OCI-LY1 (cell line): ENCODE measurements at regions not wholly inside any gene's neighbourhood (a gene's known extent, or its start where the extent isn't known, plus 50 kb on each side); places are given as distances from the start of the nearest gene placed in this dataset.
"Not testable (repeated sequence)": the region's sequence is repeated elsewhere in the genome, so short reads cannot be mapped to it uniquely, and the experiment has no call there.

Source experiments
- H2AFZ ChIP-seq: fragments of 200-600 bp; sonication (generic), shearing (Covaris generic); 2 replicates; pipeline ENCODE4 v1.6.0; 2014; ENCODE audit warnings: antibody characterized with exemption, mild to moderate bottlenecking, low read length
- H3F3A ChIP-seq: fragments of 200-600 bp; sonication (generic), shearing (Covaris generic); 2 replicates; pipeline ENCODE4 v1.6.0; 2014; ENCODE audit warnings: mild to moderate bottlenecking, antibody characterized with exemption, low read length, moderate library complexity; ENCODE audit not compliant: insufficient read depth
- H3K27ac ChIP-seq: fragments of 200-600 bp; sonication (generic); 2 replicates; pipeline ENCODE4 v1.5.1; 2014; ENCODE audit warnings: low read length, mixed run types, mild to moderate bottlenecking, low read depth; ENCODE audit not compliant: poor library complexity, severe bottlenecking
- H3K27me3 ChIP-seq: fragments of 200-600 bp; sonication (generic); 2 replicates; pipeline ENCODE4 v1.6.0; 2014; ENCODE audit warnings: antibody characterized with exemption, mild to moderate bottlenecking, low read length, moderate library complexity; ENCODE audit not compliant: insufficient read depth
- H3K36me3 ChIP-seq: fragments of 200-600 bp; sonication (generic); 2 replicates; pipeline ENCODE4 v1.6.1; 2014; ENCODE audit warnings: mild to moderate bottlenecking, antibody characterized with exemption, low read length, moderate library complexity, mixed read lengths; ENCODE audit not compliant: insufficient read depth
- H3K4me1 ChIP-seq: fragments of 200-600 bp; sonication (generic); 2 replicates; pipeline ENCODE4 v1.5.1; 2014; ENCODE audit warnings: mild to moderate bottlenecking, low read length, moderate library complexity; ENCODE audit not compliant: insufficient read depth, severe bottlenecking
- H3K4me2 ChIP-seq: fragments of 200-600 bp; sonication (generic), shearing (Covaris generic); 2 replicates; pipeline ENCODE4 v1.6.1; 2014; ENCODE audit warnings: low read length
- H3K4me3 ChIP-seq: fragments of 200-600 bp; sonication (generic); 2 replicates; pipeline ENCODE4 v1.5.1; 2014; ENCODE audit warnings: low read length, low read depth, mild to moderate bottlenecking, mixed read lengths; ENCODE audit not compliant: poor library complexity, severe bottlenecking
- H3K79me2 ChIP-seq: fragments of 200-600 bp; shearing (Covaris generic); 2 replicates; pipeline ENCODE4 v1.6.1; 2016; ENCODE audit warnings: mixed run types, low read length, mixed read lengths; ENCODE audit not compliant: insufficient read depth
- H3K9ac ChIP-seq: fragments of 200-600 bp; sonication (generic), shearing (Covaris generic); 2 replicates; pipeline ENCODE4 v1.6.1; 2014; ENCODE audit warnings: mild to moderate bottlenecking, low read length, mixed read lengths
- H3K9me2 ChIP-seq: fragments of 200-600 bp; sonication (generic), shearing (Covaris generic); 2 replicates; pipeline ENCODE4 v1.6.1; 2014; ENCODE audit warnings: low read depth, mild to moderate bottlenecking, low read length, mixed read lengths
- H3K9me3 ChIP-seq: fragments of 200-600 bp; shearing (Covaris generic); 2 replicates; pipeline ENCODE4 v1.6.1; 2014; ENCODE audit warnings: low read length, mixed read lengths
- H4K20me1 ChIP-seq: fragments of 200-600 bp; sonication (generic), shearing (Covaris generic); 2 replicates; pipeline ENCODE4 v1.6.0; 2016; ENCODE audit warnings: mild to moderate bottlenecking, low read length; ENCODE audit not compliant: insufficient read depth
- EZH2 ChIP-seq: fragments of 200-600 bp; sonication (generic), shearing (Covaris generic); IDR thresholded peaks from 2 replicates; pipeline ENCODE4 v1.8.0; 2017; ENCODE audit warnings: borderline replicate concordance, mixed run types, mild to moderate bottlenecking, antibody characterized with exemption, low read length, moderate library complexity, mixed read lengths
- TF ChIP-seq, protein P1 (sequence below): fragments of 200-600 bp; sonication (generic), shearing (Covaris generic); IDR thresholded peaks from 2 replicates; pipeline ENCODE4 v1.5.1; 2017; ENCODE audit warnings: mild to moderate bottlenecking, antibody characterized with exemption, low read length, moderate library complexity, mixed read lengths

DNA sequence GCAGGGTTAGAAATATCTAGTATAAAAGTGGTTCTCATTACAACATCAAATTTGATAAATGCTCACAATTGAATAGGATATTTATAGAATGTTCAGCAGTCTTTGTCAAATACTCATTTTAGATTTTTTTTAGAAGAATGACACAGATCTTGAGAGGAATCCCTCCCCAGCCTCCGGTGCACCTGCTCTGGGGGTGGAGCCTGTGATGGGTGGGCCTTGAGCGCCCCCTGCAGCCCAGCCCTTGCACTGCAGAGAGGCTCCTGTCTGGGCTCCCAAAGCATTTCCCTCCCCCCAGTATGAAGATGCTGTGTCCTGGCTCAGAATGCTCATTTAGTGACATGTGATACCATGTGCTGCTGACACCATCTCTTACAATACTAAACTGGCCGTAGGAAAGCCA lies 792.3 kb downstream of the TMEM121 start:
- no peaks in the 10 kb centered on the region for H3K9me3 ChIP-seq

DNA sequence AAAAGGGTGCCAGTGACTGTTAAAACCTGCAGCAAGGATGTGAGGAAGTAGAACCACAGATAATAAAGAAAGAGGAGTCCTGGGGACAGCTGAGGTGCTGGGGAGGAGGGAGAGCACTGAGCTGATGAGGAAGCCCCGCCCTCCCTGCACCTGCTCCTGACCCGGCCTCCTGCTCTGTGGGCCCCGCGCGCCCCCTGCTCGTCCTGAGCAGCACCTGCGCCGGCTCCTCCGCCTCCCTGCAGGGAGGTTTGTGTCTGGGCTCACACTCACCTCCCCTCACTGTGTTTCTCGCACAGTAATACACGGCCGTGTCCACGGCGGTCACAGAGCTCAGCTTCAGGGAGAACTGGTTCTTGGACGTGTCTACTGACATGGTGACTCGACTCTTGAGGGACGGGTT lies 797.6 kb downstream of the TMEM121 start:
- H3K4me1 ChIP-seq = peaks cover 16% of the 10 kb centered on the region
- not testable (repeated sequence) for H2AFZ ChIP-seq, H3K27me3 ChIP-seq, H3F3A ChIP-seq, H3K4me2 ChIP-seq, H3K9ac ChIP-seq, H3K9me2 ChIP-seq, H3K79me2 ChIP-seq, H3K36me3 ChIP-seq, H3K27ac ChIP-seq, H3K9me3 ChIP-seq, H4K20me1 ChIP-seq, H3K4me3 ChIP-seq

More for the DNA sequence above, 792.3 kb downstream of the TMEM121 start:
- no peak overlapping the region for H3K9ac ChIP-seq
- H2AFZ ChIP-seq = no peak overlapping the region
- H3K4me1 ChIP-seq = no peaks in the 10 kb centered on the region
- H4K20me1 ChIP-seq = no peaks in the 10 kb centered on the region
- H3K79me2 ChIP-seq = no peaks in the 10 kb centered on the region
- H3K4me3 ChIP-seq = no peak overlapping the region
- no peaks in the 10 kb centered on the region; the same call in 1 of the 2 replicates for H3K27me3 ChIP-seq
- H3K27ac ChIP-seq = no peak overlapping the region
- TF ChIP-seq, protein P1, sequence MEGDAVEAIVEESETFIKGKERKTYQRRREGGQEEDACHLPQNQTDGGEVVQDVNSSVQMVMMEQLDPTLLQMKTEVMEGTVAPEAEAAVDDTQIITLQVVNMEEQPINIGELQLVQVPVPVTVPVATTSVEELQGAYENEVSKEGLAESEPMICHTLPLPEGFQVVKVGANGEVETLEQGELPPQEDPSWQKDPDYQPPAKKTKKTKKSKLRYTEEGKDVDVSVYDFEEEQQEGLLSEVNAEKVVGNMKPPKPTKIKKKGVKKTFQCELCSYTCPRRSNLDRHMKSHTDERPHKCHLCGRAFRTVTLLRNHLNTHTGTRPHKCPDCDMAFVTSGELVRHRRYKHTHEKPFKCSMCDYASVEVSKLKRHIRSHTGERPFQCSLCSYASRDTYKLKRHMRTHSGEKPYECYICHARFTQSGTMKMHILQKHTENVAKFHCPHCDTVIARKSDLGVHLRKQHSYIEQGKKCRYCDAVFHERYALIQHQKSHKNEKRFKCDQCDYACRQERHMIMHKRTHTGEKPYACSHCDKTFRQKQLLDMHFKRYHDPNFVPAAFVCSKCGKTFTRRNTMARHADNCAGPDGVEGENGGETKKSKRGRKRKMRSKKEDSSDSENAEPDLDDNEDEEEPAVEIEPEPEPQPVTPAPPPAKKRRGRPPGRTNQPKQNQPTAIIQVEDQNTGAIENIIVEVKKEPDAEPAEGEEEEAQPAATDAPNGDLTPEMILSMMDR = peak; percentile 92
- no peak for TF ChIP-seq EZH2
- H3K36me3 ChIP-seq = no peaks in the 10 kb centered on the region
- no peaks in the 10 kb centered on the region for H3F3A ChIP-seq
- no peaks in the 10 kb centered on the region for H3K9me2 ChIP-seq
- H3K4me2 ChIP-seq = no peak overlapping the region

DNA sequence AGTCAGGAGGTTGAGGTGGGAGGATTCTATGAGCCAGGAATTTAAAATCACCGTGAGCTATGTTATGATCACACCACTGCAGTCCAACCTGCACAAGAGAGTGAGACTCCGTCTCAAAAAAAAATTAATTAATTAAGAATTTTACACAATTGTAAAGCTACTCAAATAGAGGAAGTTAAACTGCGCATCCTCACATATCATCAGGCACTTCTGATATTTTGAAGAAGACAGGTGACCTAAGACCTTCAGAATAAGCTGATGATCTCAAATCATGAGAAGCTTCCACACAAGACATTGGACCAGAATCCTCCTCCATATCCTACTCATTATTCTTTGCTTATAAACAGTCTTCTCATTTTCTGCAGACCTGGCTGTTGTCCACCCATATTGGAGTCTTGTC lies 800.9 kb downstream of the TMEM121 start:
- H3K27ac ChIP-seq = peak overlapping the region; percentile 48
- H4K20me1 ChIP-seq = no peaks in the 10 kb centered on the region
- H3K9me3 ChIP-seq = no peaks in the 10 kb centered on the region
- no peak overlapping the region for H2AFZ ChIP-seq
- H3K9me2 ChIP-seq = no peaks in the 10 kb centered on the region
- no peaks in the 10 kb centered on the region for H3F3A ChIP-seq
- no peak overlapping the region for H3K4me2 ChIP-seq
- no peak overlapping the region for H3K4me3 ChIP-seq
- H3K9ac ChIP-seq = no peak overlapping the region
- TF ChIP-seq, protein P1 = no peak
- TF ChIP-seq EZH2 = no peak
- H3K79me2 ChIP-seq = no peaks in the 10 kb centered on the region
- H3K4me1 ChIP-seq = peaks cover 16% of the 10 kb centered on the region
- H3K27me3 ChIP-seq = no peaks in the 10 kb centered on the region
- H3K36me3 ChIP-seq = no peaks in the 10 kb centered on the region

DNA sequence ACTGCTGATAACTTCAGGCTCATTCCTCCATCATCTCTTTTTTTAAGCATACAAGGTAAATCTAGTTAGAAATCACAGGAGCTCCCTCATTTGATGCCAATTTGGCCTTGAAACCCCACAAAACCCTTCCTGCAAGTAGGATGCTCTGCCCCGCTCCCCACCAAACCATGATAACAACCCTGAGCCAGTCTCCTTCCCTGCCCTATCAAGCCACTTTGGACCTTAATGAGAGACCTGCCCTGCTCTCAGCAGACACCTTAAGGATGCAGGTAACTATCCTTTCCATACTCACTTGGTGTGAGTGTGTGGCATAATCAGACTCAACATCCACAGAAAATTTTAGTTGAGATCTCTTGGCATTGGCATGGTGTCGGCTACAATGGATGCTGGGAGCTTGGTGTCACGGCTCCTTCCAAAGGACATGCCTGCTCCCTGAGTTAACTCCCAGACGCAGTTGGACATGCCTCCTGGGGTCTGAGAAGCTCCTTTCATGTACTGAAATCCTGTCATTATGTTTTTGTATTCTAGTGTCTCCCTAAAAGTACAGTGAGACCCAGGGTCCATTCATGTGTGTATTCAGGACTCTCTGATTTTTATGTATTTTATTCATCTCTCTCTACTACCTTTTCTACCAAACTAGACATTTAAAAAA lies 801.4 kb downstream of the TMEM121 start:
- Histone ChIP-seq H3K27ac (peak overlapping the region; percentile 48), H3K4me1 (peaks cover 16% of the 10 kb centered on the region)
- H2AFZ ChIP-seq, H3K36me3 ChIP-seq, H4K20me1 ChIP-seq, H3K4me3 ChIP-seq, H3K9ac ChIP-seq, H3K9me2 ChIP-seq, H3K4me2 ChIP-seq, H3F3A ChIP-seq, H3K9me3 ChIP-seq, H3K27me3 ChIP-seq, H3K79me2 ChIP-seq: not testable (repeated sequence)

DNA sequence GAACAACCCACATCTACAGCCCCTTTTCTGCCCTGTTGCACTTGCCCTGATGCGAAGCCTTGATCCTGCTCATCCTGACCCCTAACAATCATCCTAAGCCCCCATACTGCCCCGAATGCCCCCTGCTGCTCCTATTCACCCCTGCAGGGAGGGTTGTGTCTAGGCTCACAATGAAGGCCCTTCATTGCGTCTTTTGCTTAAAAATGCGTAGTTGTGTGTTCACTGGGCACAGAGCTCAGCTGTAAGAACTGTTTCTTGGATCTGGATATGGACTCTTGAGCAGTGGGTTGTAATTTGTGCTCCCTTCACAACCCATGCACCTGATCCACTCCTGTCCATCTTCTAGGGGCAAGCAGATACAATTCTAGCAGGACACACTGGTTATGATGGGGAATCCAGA lies 802.9 kb downstream of the TMEM121 start:
- not testable (repeated sequence) for H3F3A ChIP-seq, H3K36me3 ChIP-seq, H3K27me3 ChIP-seq, H2AFZ ChIP-seq, H3K9ac ChIP-seq, H3K9me2 ChIP-seq, H3K4me3 ChIP-seq, H4K20me1 ChIP-seq, H3K9me3 ChIP-seq, H3K79me2 ChIP-seq, H3K4me2 ChIP-seq
- peaks cover 16% of the 10 kb centered on the region for H3K4me1 ChIP-seq
- H3K27ac ChIP-seq = peak overlapping the region; percentile 9

DNA sequence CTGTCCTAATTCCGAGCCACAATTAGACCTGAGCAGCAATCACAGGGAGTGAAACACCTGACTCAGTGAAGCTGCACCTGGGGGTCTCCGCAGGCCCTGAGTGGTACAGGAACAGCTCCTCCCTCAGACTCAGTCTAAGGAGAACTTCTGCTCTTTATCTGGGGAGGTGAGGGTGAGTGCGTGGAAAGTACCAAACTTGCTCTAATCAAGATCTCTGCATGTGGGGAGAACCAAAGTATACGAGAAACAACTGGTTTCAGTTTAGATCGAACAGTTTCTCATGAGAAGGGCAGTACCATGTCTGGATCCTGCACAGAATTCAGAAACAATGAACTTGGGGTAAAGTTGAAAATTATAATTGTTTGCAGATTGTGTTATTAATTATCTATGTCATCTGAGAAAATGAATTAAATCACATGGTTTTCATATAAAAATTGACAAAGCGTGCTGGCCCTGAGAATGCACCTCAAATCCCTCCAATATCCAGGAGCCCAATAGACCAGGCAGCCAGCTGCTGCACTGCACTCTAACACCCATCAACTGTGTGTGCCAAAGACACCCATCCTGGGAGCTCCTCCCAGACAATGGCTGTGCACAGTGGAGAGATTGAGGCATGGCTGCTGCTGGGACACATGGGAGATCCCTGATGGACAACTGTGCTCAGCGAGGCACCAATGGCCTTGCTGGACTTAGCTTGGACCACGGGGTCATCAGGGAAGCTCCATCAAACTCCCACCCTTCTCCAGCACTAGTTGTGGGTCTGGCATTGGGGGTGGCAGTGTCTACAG lies 803.8 kb downstream of the TMEM121 start:
- H3F3A ChIP-seq, H3K4me3 ChIP-seq, H3K9me2 ChIP-seq, H4K20me1 ChIP-seq, H3K79me2 ChIP-seq, H2AFZ ChIP-seq, H3K27me3 ChIP-seq, H3K36me3 ChIP-seq, H3K4me2 ChIP-seq, H3K9ac ChIP-seq, H3K9me3 ChIP-seq: not testable (repeated sequence)
- peaks cover 15% of the 10 kb centered on the region for H3K4me1 ChIP-seq
- peak overlapping the region; percentile 42 for H3K27ac ChIP-seq
